ENCODE measurements at regions not wholly inside any gene's neighbourhood (a gene's known extent, or its start where the extent isn't known, plus 50 kb on each side); places are given as distances from the start of the nearest gene placed in this dataset.
"Not testable (repeated sequence)": the region's sequence is repeated elsewhere in the genome, so short reads cannot be mapped to it uniquely, and the experiment has no call there.

DNA sequence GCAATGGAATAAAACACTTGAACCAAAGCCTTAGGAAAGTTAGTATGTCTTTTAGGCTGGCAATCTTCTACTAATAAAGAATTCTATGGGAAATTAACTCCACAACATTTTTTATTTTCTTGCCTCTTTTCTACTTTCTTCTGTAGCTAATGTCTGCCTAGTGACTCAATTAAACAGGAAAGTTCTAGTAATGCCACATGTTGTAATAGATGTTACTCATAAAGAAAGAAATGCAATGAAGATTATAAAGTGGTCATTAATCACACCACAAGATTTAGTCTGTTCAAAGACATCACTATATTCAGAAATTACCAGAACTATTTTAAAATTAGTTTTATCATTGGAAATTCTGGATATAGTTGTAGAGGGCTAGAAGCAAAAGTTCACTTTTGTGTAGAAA, 329.7 kb downstream of the SI start:
- DNase-seq (ENCODE audit: low read depth) = no peak

DNA sequence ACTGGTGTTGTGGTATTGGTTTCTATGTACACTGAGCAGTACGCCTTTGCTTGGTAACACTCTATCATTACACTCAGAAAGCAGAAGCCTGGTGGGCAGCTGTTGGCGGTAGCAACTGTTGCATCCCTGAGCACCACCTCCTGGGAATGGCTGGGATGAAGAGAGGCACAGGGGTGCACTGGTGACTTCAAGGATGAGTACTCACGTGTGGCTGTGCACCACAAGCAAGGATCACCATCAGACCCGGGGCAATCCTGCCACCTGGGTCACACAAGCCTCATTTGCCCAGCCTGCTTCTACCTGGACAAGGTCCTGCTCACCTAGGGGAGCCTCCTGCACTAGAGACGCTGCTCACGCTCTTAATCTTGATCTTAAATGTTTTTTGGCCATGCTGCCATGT, 336.4 kb downstream of the SI start:
- DNase-seq (ENCODE audit: low read depth) = no peak

DNA sequence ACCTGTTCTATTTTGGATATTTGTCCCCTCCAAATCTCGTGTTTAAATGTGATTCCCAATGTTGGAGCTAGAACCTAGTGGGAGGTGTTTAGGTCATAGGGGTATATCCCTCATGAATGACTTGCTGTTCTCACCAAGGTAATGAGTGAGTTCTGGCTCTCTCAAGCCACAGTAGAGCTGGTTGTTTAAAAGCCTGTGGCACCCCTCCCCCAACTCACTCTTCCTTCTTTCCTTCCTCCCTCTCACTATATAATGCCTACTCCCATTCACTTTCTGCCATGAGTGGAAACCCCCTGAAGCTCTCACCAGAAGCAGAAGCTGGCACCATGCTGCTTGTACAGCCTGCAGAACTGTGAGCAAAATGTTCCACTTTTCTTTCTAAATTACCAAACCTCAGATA, 341.1 kb downstream of the SI start:
- no peak for DNase-seq (ENCODE audit: low read depth)

DNA sequence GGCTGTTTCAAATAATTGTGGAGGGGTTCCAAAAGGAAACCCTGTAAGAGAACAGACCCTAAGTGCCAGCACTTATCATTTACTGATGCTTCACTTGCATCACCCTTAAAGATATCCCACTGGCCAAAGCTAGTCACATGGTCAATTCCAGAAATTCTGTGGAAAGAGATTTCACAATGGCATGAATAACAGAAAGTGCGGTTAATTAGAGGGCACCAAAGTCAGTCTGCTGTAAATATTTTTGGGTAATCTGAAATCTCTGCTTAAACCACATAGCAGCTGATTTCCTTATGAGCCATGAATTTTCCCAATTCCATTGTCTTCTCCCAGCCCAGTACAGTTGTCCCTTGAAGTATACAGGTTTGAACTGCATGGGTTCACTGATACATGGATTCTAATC, 346.1 kb downstream of the SI start:
- no peak for DNase-seq (ENCODE audit: low read depth)

DNA sequence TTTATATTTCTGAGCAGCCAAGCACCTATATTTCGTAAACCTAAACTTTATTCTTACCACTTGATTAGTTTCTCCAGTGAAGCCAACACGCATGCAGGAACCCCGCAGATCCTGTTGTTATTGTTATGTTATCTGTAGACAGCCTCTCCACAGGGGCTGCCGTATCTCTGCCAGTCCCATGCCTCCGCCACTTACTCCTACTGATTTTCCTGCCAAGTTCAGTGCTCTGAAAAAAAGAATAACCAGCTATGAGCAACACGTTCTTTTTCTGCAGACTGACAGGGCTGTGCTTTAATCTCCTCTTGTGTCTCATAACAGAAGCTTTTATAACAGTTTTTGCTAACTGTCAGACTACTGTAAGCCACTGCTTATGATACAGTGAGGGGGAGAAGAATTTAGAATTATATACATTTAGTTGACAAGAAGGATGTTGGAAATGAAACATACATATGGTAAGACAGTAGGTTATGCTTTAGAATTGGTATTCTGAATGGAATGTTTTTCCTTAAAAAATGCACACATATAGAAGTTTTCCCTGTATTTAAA, 347.4 kb downstream of the SI start:
- DNase-seq (ENCODE audit: low read depth) = no peak

DNA sequence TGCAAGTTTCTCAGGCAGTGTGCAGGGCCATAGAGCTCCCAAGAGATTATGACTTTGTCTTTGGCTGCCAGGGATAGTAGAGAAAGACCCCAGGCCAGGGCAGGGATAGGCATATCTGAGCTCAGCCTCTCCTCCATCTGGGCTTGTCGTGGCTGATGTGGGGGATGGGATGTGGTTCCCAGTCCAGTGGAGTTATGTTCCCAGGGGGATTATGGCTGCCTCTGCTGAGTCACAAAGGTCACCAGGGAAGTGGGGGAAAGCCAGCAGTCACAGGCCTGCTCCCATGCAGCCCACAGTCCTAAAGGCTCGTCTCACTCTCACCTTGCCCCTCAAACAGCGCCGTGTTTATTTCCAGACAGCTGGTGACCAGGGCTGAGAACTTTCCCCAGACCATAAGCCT, 354.9 kb downstream of the SI start:
- DNase-seq (ENCODE audit: low read depth) = no peak

DNA sequence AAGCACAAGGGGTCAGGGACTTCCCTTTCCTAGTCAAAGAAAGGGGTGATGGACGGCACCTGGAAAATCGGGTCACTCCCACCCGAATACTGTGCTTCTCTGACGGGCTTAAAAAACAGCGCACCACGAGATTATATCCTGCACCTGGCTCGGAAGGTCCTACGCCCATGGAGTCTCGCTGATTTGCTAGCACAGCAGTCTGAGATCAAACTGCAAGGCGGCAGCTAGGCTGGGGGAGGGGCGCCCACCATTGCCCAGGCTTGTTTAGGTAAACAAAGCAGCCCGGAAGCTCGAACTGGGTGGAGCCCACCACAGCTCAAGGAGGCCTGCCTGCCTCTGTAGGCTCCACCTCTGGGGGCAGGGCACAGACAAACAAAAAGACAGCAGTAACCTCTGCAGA, 375.5 kb downstream of the SI start:
- DNase-seq (ENCODE audit: low read depth) = not testable (repeated sequence)

DNA sequence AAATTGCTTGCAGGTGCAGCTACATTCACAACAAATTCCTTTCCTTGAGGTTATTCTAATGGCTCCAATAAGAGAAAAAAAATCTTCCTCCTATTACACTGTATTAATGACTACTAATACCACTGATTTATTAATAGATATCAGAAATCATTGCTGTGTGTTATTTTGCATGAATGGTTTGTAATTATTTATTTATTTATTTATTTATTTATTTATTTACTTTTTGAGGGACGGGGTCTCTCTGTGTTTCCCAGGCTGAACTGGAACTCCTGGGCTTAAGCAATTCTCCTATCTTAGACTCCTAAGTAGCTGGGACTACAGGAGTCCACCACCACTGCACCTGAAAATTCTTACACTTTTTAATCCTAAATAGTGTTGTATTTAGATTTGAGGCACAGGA, 390.4 kb downstream of the SI start:
- DNase-seq (ENCODE audit: low read depth) = no peak

DNA sequence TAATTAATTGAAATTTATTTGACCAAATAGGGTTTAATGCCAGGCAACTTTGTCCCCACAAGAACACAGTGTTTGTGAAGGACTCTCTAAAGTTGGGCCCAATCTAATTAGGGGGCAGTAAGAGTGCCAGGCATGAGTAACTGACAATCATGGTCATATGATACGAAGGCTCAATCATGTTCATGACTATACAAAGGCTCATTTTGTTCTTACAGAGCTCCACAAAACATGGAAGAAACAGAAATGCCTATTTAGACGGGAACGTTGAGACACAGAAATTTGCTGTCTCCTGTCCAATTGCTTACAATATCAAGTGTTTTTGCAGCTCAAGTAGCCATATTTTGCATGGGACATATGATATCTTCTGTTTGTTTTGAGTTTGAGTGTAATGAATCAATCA, 391.1 kb downstream of the SI start:
- DNase-seq (ENCODE audit: low read depth) = no peak

DNA sequence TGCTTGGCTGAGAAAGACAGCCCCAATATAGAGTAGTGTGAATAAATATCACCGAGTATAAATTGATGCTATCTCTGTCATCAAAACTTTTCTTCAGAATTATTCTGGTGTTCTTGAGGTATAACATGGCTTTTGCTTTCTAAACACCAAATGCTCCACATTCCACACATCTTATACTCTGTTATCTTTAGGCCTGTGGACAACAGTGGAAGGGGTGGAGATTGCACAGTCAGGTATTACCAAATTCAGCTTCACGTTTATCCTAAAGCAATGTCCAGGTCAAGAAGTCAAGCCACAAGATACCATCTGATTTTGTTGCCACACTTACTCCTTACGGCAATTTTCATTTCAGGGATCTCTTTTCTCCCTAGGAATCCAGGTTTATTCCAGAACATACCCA, 394.8 kb downstream of the SI start:
- DNase-seq (ENCODE audit: low read depth) = no peak

DNA sequence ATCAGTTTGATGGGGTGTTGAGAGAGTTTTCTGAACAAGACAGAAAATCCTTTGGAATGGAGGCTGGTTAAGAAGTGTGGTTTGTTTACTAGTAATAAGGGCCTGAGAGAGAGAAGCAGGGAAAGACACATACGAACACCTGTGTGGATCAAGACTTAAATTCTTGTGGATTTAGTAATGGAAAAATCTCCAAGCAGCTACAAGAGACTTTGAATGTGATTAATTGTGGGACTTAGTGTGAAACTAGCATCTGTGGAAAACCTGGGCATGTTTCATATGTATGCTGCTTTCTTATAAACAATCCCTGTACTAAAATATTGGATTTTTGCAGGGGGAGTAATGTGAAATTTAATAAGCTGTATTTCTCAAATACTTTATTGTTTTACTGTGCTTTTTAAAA, 399.1 kb downstream of the SI start:
- DNase-seq (ENCODE audit: low read depth) = no peak

DNA sequence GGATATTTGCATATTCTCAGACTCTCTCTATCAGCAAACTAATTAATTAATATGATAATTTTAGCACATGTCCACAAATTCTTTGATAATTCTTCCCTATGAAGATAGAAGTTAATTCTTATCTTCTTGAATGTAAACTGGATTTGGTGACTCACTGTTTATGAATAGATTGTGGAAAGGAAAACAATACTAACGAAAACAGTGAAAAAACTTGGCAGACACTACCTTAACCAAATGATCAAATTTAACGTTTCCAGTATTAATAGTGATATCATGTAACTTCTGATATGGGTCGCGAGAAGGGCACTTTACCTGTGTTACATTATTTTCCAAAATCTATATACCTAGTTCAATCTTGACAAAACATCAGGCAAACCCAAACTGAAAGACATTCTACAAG, 401.0 kb downstream of the SI start:
- DNase-seq (ENCODE audit: low read depth) = no peak

DNA sequence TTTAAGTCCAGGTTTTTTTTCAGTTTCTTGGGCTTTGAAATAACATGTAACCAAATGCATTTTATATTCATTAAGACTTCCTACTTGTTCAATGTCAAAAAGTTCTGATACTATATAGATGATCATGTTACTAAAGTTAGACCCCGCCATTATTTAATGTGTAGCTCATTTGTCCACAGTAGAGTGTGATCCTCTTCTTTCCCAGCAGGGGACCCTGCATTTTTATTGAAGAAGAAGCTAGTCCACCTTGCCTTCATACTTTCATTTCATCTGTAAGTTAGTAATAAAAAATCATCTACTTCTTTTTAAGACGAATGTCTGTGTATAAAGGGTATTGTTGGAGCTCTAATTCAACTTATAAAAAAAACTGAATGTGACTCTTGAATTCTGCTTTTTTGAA, 404.6 kb downstream of the SI start:
- DNase-seq (ENCODE audit: low read depth) = no peak

DNA sequence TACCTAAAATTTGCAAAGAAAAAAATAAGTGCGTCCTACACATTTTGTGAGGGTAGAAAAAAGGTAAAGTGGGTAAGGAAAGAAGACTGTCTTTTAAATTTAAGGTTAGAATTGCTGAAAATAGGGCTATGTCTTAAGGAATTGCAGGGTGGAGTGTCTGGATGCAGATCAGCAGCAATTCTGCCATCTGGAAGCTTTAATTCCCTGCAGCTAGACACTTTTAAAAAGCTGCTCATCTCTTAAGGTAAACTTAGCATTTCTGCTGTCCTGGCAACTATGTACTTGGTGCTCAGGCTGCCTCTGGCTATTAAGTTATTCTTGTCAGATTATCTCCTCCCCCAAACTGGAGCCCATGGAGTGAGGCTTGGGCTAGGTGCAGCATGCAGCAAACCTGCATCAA, 420.2 kb downstream of the SI start:
- no peak for DNase-seq (ENCODE audit: low read depth)

DNA sequence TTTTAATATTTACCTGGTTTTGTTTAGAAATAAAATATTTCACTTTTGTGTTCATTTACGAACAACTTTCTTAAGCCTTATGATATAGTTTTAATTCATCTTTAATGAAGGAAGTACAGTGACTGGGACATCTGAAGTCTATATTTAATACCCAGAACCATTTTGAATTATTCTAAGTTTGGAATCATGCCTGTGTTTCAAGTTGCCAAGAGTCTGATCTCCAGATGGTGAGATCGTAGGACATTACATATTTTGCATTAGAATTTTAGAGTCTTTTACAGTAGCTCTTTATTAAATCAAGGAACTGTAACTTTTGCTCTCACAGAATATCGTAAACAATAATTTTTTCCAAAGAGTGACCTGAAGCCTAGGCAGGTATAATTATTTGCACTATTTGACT, 420.7 kb downstream of the SI start:
- DNase-seq (ENCODE audit: low read depth) = no peak

DNA sequence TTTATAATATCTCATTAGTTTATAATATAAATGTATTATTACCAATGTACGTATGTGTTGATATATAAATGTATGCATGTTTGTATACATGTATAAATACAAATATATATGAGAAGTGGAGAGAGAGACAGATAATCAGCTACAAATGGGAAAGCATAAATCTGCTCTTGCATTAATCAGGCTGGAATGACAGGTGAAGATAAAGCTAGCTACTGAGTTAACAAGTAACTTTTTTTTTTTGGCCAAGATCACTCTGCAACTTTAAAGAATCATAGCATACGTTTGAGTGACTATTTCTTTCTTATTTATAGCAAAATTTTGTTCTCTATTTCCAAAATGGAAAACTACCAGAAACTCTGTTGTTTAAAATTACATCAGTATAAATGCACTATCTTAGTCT, 422.8 kb downstream of the SI start:
- no peak for DNase-seq (ENCODE audit: low read depth)

DNA sequence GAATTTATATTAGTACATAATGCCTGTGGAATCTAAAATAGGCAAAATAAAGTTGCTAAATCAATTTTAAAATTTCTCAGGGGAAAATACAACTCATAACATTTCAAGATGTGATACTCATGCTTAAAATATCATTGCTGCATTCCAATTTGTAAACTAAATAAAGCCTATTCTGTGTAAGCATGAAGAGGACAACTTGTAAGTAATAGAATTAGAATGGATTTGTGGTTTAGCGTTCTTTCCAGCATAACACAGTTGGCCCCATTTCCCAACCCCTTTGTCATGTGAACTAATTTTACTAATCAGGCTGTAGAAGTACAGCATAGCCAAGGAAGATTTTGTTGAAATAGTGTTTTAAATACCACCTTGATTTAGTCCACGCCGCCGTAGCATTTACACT, 437.2 kb downstream of the SI start:
- DNase-seq (ENCODE audit: low read depth) = no peak

DNA sequence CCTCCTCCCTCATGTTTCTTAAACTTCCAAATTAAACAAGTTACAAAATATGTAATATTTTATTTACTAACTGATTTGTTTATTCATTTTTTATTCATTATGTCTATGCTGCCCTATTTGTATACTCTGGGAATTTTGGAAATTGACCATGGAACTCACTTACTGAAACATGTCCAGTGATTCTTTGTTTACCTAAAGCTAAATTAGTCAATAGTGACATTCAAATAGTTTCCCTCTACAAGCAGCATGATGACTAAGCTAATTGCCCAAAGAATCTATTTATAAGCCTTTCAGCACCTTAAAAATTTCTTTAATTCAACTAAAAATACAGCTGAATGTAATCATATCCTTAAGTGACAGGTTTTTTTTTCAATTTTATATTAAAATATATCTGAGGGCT, 437.7 kb downstream of the SI start:
- DNase-seq (ENCODE audit: low read depth) = no peak

DNA sequence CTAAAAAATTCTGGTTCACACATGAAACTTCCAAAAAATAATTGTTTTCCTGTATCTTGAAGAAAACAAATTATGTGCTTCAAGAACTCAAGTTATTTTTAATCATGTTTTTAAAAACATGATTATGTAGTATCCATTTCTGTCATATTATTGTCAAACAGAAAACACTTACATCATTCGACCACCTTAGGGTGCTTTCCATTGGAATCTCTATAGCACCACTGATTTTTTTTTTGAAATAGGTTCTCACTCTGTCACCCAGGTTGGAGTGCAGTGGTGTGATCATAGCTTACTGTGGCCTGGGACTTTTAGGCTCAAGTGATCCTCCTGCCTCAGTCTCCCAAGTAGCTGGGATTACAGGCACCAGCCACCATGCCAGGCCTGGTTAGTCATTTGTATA, 457.3 kb downstream of the SI start:
- no peak for DNase-seq (ENCODE audit: low read depth)

DNA sequence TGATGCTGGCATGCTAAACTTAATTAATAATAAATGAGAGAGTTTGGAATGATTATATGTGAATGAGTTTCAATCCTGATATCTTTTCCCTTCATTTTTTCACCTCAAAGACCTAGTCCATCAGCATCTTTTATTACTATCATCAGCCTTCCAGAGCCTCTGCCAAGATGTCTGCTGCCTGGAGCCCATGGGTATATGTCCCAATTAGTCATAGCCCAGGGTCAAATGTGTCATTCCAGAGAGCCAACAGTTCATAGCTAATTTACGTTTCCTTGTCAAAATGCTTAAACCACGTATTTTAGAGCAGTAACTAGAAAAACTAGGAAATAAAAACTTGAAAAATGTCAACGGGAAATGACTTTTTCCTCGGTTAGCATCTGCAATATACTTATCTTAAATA, 457.9 kb downstream of the SI start:
- no peak for DNase-seq (ENCODE audit: low read depth)

DNA sequence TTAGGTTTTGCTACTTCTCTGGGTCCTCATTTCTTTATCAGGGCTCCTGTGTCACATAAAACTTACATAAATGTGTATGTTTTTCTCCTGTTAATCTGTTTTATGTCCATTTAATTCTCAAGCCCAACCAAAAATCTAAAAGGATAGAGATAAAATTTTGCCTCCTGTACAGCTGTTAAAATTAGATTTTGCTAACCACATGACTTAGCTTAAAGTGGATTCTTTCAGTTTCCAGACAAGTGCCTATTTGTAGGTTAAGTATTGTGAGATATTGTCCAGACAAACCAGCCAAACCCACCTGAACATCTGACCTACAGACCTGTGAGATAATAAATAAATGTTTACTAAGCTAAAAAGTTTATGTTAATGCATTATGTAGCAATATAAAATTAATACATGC, 465.5 kb downstream of the SI start:
- no peak for DNase-seq (ENCODE audit: low read depth)

DNA sequence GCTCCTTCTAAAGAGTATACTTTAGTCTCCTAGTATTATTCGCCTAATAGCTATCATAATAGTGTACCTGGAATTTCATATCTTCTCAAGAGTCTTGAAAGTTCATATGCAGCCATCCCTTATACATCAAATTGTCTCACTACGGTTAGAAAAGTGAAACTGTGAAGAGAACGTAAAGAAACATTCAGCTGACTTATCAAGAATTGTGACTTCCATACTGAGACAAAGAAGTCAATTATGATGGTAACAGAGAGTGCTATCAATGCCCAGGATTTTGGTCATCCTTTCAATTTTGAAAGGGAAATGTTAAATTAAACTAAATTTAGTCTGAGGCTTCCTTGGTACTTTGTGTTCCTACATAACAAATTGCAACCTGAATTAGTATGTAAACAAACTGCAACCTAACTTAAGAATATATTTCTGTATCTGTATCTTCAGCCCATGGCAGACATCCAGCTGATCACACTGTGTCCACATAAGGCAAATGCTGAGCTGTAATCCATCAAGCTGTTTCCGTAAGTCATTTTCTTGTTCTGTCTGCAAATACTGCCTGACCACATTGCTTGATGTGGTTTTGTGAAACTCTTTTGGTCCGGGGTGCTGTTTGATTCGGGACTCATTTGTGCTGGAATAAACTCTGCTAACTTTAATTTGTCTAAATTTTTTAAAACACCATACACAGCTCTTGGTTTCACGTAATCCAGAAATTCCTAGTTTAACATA, 469.6 kb downstream of the SI start:
- no peak for DNase-seq (ENCODE audit: low read depth)

DNA sequence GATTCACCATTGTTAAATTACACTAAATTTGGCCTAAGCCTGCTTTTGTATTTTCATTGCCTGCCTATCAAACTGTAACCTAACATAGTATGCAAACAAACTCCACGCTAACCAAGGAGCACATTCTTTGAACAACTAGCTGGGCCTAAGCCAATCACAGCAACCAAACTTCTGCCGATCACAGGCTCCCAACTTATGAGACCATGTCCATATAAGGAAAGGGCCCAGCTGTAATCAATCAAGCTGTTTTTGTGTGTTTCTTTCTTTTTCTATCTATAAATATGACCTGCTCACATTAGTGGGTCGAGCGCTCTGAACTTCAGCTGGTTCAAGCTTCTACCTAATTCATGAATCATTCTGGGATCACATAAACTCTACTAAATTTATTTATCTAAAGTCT, 473.6 kb downstream of the SI start:
- no peak for DNase-seq (ENCODE audit: low read depth)

DNA sequence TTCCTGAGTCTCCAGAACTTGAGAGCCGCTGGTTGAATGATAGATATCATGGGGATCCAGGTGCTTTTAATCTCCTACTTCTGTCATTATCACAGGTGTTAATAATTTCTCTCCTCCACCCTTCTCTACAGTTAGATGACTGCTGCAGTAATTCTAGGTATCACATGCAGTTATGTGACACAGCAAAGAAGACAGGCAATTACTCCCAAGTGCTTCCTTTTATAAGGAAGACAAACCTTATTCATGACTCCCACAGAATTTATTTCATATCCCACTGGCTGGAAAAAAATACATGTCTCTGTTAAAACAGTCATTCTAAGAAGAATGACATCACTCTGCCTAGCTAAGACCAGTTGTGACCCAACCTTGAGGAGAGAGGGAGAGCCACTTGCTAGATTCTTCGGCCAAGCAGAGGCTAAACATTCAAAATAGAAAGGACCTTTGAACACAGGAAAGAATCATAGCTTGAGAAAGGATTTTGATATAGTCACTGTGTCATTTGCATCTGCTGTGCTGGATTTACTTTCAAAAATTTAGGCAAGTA, 500.6 kb downstream of the SI start:
- DNase-seq (ENCODE audit: low read depth) = no peak
